ENCODE measurements at regions not wholly inside any gene's neighbourhood (a gene's known extent, or its start where the extent isn't known, plus 50 kb on each side); places are given as distances from the start of the nearest gene placed in this dataset.

DNA sequence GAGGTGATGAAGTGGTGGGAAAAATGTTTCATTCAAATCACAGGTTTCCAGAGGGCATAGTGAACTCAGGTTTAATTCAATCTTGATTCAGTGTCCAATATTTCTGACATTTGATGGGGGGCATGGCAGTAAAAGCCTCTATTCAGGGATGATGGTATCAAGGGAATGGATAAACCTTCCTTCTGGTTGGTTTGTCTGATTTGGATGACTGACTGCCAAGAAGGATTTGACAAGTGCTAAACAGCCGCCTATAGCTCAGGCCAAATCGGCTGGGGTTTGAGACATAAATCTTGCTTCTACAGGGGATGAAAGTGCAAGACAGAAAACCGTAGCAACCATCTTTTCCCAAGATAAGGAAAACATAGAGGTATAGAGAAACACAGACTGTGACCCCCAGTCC, 121.8 kb upstream of the C11orf87 start:
- no peaks in the 10 kb centered on the region for H3K9me3 ChIP-seq (replicated peaks in 1 of 3)
- H3K27me3 ChIP-seq: no peaks in the 10 kb centered on the region
- TF ChIP-seq POLR2A (IDR thresholded peaks at IDR 0.05): no peak
- TF ChIP-seq, protein P1, sequence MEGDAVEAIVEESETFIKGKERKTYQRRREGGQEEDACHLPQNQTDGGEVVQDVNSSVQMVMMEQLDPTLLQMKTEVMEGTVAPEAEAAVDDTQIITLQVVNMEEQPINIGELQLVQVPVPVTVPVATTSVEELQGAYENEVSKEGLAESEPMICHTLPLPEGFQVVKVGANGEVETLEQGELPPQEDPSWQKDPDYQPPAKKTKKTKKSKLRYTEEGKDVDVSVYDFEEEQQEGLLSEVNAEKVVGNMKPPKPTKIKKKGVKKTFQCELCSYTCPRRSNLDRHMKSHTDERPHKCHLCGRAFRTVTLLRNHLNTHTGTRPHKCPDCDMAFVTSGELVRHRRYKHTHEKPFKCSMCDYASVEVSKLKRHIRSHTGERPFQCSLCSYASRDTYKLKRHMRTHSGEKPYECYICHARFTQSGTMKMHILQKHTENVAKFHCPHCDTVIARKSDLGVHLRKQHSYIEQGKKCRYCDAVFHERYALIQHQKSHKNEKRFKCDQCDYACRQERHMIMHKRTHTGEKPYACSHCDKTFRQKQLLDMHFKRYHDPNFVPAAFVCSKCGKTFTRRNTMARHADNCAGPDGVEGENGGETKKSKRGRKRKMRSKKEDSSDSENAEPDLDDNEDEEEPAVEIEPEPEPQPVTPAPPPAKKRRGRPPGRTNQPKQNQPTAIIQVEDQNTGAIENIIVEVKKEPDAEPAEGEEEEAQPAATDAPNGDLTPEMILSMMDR (IDR thresholded peaks at IDR 0.05): no peak
- H3K36me3 ChIP-seq (replicated peaks in 1 of 2): no peaks in the 10 kb centered on the region
- intact Hi-C loops (cut with DNase I): no loop called here
- H3K4me3 ChIP-seq: no peak overlapping the region
- no peak overlapping the region for H3K27ac ChIP-seq
- DNase-seq: no peak
- no peaks in the 10 kb centered on the region for H3K4me1 ChIP-seq (replicated peaks in 1 of 2)
- 73 to 90% (median 80%) methylated on average over 3 of the region's 3 CpGs for WGBS, 4 donors

DNA sequence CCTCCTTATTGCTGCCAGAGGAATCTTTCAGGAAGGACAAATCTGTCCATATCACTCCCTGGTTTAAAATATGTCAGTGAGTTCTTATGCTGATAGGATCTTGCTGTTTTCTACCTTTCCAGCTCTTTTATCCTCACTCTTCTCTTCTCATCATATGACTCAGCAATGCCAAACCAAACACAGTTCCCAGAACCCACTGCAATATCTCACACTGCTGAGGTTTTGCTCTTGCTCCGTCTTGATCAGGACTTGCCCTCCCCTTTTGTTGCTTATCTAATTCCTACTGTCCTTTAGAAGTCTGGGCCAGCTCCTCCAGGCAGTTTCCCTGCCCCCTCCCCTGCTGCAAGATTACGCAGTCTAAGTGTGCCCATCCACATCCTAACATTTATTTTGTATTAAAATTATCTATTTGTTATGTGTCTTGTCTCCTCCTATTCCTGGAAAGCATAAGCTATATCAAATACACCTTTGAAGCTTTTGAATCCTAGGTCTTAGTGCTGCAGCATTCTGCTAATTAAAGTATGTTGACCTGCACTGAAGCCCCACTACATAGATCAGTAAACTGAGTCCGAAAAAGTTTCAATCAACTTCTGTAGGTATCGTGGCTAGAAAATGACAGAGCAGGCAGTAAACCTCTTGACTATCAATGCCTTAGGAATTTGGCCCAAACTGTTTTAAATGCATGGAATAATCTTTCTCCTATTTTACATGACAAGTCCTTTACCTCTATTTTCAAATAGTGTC, 119.2 kb upstream of the C11orf87 start:
- intact Hi-C loops (cut with DNase I): no loop called here
- DNase-seq: no peak
- H3K9me3 ChIP-seq (replicated peaks in 1 of 3): no peaks in the 10 kb centered on the region
- H3K4me1 ChIP-seq (replicated peaks in 1 of 2): no peaks in the 10 kb centered on the region
- H3K27me3 ChIP-seq: no peaks in the 10 kb centered on the region
- WGBS, 4 donors: 73 to 86% (median 83%) methylated on average over 4 of the region's 4 CpGs
- H3K4me3 ChIP-seq: no peak overlapping the region
- no peaks in the 10 kb centered on the region for H3K36me3 ChIP-seq (replicated peaks in 1 of 2)
- TF ChIP-seq POLR2A (IDR thresholded peaks at IDR 0.05): no peak
- TF ChIP-seq, protein P1 (IDR thresholded peaks at IDR 0.05): no peak
- H3K27ac ChIP-seq: no peak overlapping the region

DNA sequence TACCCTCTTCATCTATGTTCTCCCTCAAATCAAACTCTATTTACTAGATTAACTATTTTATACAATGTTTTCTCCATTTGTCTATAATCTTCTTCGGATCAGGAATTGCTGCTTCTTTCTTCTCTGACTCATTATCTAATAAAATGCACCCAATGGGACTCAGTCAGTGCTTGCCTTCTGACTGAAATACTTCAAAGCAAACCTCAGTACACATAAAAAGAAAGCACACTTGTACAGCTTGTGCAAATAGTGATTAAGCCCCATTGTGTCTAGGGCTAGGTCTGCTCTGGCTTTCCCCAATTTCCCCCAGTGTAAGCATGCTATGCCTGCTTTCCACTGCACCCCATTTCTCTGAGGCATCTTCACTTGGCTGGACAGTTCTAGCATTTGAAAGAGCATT, 118.6 kb upstream of the C11orf87 start:
- H3K27ac ChIP-seq: no peak overlapping the region
- intact Hi-C loops (cut with DNase I): no loop called here
- H3K27me3 ChIP-seq: no peaks in the 10 kb centered on the region
- TF ChIP-seq, protein P1 (IDR thresholded peaks at IDR 0.05): no peak
- TF ChIP-seq POLR2A (IDR thresholded peaks at IDR 0.05): no peak
- H3K4me1 ChIP-seq (replicated peaks in 1 of 2): no peaks in the 10 kb centered on the region
- DNase-seq: no peak
- no peak overlapping the region for H3K4me3 ChIP-seq
- 63 to 79% (median 71%) methylated on average over 1 of the region's 1 CpG for WGBS, 4 donors
- H3K36me3 ChIP-seq (replicated peaks in 1 of 2): no peaks in the 10 kb centered on the region
- no peaks in the 10 kb centered on the region for H3K9me3 ChIP-seq (replicated peaks in 1 of 3)

DNA sequence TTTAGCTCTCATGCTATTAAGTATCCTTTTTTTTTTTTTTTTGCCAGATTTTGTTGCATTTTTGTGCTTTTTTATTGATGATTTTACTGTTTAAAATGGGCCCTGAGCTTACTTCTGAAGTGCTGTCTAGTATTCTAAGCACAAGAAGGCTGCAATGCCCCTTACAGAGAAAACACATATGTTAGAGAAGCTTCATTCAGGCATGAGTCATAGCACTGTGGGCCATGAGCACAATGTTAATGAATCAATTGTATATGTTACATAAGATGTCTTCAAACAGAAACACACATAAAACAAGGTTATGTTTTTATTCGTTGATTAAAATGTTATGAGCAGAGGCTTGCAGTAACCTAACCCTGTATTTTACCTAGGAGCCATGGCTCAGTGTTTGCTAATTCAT, 117.8 kb upstream of the C11orf87 start:
- TF ChIP-seq, protein P1 (IDR thresholded peaks at IDR 0.05): no peak
- intact Hi-C loops (cut with DNase I): no loop called here
- 50 to 80% (median 66%) methylated on average over 1 of the region's 1 CpG for WGBS, 4 donors

More for the DNA sequence above, 117.8 kb upstream of the C11orf87 start:
- no peaks in the 10 kb centered on the region for H3K36me3 ChIP-seq (replicated peaks in 1 of 2)
- H3K4me1 ChIP-seq (replicated peaks in 1 of 2): no peaks in the 10 kb centered on the region
- no peaks in the 10 kb centered on the region for H3K9me3 ChIP-seq (replicated peaks in 1 of 3)
- no peaks in the 10 kb centered on the region for H3K27me3 ChIP-seq
- DNase-seq: no peak
- H3K27ac ChIP-seq: no peak overlapping the region
- no peak overlapping the region for H3K4me3 ChIP-seq

Data from adrenal gland (tissue), 9 donors.